OCI-LY7 (cell line): ENCODE measurements at regions not wholly inside any gene's neighbourhood (a gene's known extent, or its start where the extent isn't known, plus 50 kb on each side); places are given as distances from the start of the nearest gene placed in this dataset.

Source experiments
- EZH2phosphoT487 ChIP-seq: fragments of 200-600 bp; sonication (generic); IDR thresholded peaks from 2 replicates; pipeline ENCODE4 v1.6.1; 2018; ENCODE audit warnings: low read depth, borderline replicate concordance, mild to moderate bottlenecking, mixed run types, antibody characterized with exemption, low read length, moderate library complexity, mixed read lengths
- TF ChIP-seq, protein P1 (sequence below): fragments of 200-600 bp; sonication (generic); conservative IDR thresholded peaks from 2 replicates; pipeline ENCODE4 v1.5.1; 2014; ENCODE audit warnings: mild to moderate bottlenecking, antibody characterized with exemption, low read length, moderate library complexity, mixed read lengths

DNA sequence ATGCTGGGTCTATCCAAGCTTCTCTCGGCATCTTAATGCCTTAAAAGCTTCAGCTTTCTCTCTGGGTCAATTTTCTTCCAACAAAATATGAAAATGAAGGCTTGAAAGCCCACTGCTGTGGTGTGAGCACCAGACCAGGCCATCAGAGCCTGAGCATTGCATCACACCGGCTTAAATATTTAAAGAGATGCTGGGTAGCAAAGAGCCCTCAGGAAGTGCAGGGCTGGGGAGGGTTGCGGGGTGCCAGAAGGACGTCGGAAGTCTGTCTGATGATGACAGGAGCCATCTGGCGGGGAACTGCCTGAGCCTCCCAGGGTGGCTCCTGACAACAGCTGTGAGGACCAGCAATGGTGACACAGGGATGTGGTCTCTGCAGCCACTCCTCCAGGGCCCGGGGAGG is 185.5 kb downstream of the OLFM1 start:
- TF ChIP-seq, protein P1, sequence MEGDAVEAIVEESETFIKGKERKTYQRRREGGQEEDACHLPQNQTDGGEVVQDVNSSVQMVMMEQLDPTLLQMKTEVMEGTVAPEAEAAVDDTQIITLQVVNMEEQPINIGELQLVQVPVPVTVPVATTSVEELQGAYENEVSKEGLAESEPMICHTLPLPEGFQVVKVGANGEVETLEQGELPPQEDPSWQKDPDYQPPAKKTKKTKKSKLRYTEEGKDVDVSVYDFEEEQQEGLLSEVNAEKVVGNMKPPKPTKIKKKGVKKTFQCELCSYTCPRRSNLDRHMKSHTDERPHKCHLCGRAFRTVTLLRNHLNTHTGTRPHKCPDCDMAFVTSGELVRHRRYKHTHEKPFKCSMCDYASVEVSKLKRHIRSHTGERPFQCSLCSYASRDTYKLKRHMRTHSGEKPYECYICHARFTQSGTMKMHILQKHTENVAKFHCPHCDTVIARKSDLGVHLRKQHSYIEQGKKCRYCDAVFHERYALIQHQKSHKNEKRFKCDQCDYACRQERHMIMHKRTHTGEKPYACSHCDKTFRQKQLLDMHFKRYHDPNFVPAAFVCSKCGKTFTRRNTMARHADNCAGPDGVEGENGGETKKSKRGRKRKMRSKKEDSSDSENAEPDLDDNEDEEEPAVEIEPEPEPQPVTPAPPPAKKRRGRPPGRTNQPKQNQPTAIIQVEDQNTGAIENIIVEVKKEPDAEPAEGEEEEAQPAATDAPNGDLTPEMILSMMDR, result no peak
- no peak for TF ChIP-seq EZH2phosphoT487
